ENCODE measurements at regions not wholly inside any gene's neighbourhood (a gene's known extent, or its start where the extent isn't known, plus 50 kb on each side); places are given as distances from the start of the nearest gene placed in this dataset.

DNA sequence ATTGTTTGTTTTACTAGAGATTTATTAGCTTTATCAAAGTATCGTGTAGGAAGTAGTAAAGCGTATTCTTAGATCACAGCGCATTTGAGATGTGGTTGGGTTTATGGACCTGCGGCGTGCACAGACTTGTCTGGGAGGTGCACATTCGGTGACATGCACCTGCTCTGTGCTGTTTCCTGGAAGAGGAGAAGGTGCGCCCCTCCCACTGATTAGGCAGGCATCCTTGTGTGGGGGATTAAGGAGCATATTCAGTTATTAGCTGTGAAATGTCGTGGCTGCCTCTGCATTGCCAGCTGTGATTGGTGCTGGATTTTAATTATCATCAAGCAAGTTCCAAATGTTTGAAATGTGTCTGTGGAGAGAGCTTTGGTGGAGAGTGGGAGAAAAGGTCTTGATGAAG is 903.8 kb upstream of the RBFOX1 start:
- Histone ChIP-seq H3K4me1 (ENCODE audit: control insufficient read depth, insufficient read depth, low read length) (peaks cover 4% of the 10 kb centered on the region), H3K27me3 (ENCODE audit: control insufficient read depth, insufficient read depth, low read length) (no peaks in the 10 kb centered on the region), H3K27ac (ENCODE audit: low read depth, low read length) (no peak overlapping the region), H3K9me3 (ENCODE audit: control insufficient read depth, insufficient read depth, low read length) (no peaks in the 10 kb centered on the region), H3K4me3 (ENCODE audit: low read depth, low read length) (no peak overlapping the region), H3K36me3 (ENCODE audit: control insufficient read depth, insufficient read depth, low read length) (no peaks in the 10 kb centered on the region)
- WGBS (ENCODE audit: insufficient coverage): 71% methylated on average over 8 of the region's 8 CpGs
- peak in 1 of 6 donors; percentile 77 for DNase-seq (ENCODE audit: low read depth in 4 of 6, low spot score in 6 of 6)

DNA sequence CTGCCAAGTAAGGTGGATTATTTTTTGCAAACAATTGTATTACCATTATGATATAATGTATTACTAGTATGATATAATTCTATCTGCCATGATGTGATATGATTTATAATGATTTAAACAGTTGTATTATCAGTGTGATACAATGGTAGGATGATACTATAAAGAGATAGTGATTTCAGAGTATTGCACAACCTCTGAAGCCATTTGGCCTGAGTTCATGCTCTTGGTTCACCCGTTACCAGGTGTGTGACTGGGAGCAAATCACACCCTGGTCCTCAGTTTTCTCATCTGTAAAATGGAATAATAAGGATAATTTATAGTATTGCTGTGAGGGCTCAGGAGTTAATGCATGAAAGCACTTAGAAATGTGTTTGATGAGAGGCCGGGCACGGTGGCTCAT is 905.0 kb upstream of the RBFOX1 start:
- peaks cover under 1% of the 10 kb centered on the region for H3K9me3 ChIP-seq (ENCODE audit: control insufficient read depth, insufficient read depth, low read length)
- no peak for DNase-seq (ENCODE audit: low read depth in 4 of 6, low spot score in 6 of 6)
- H3K4me1 ChIP-seq (ENCODE audit: control insufficient read depth, insufficient read depth, low read length): peaks cover 4% of the 10 kb centered on the region
- no peak overlapping the region for H3K4me3 ChIP-seq (ENCODE audit: low read depth, low read length)
- H3K36me3 ChIP-seq (ENCODE audit: control insufficient read depth, insufficient read depth, low read length): no peaks in the 10 kb centered on the region
- no peak overlapping the region for H3K27ac ChIP-seq (ENCODE audit: low read depth, low read length)
- H3K27me3 ChIP-seq (ENCODE audit: control insufficient read depth, insufficient read depth, low read length): no peaks in the 10 kb centered on the region
- 83% methylated on average over 1 of the region's 3 CpGs for WGBS (ENCODE audit: insufficient coverage)

DNA sequence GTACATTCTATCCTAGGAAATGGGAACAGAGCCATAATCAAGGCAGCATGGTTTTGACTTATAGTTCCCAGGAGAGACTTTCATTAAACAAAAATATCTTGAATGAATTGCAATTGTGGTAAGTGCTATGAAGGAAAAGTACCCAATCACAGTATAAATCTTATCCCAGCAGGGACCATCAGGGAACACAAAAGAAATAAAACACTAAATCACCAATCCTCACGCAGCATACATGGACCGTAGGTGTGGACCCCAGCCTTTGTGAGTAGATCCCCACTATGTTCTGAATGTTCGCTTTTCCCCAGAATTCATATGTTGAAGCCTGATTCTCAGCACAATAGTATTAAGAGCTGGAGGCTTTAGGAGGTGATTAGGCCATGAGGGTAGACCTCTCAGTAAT is 925.0 kb upstream of the RBFOX1 start:
- no peaks in the 10 kb centered on the region for H3K9me3 ChIP-seq (ENCODE audit: control insufficient read depth, insufficient read depth, low read length)
- H3K27ac ChIP-seq (ENCODE audit: low read depth, low read length): no peak overlapping the region
- H3K4me3 ChIP-seq (ENCODE audit: low read depth, low read length): no peak overlapping the region
- H3K36me3 ChIP-seq (ENCODE audit: control insufficient read depth, insufficient read depth, low read length): no peaks in the 10 kb centered on the region
- H3K27me3 ChIP-seq (ENCODE audit: control insufficient read depth, insufficient read depth, low read length): no peaks in the 10 kb centered on the region
- WGBS (ENCODE audit: insufficient coverage): no CpG with 5 or more reads among the region's 3 CpGs
- peak in 1 of 6 donors; percentile 60 for DNase-seq (ENCODE audit: low read depth in 4 of 6, low spot score in 6 of 6)
- no peaks in the 10 kb centered on the region for H3K4me1 ChIP-seq (ENCODE audit: control insufficient read depth, insufficient read depth, low read length)

DNA sequence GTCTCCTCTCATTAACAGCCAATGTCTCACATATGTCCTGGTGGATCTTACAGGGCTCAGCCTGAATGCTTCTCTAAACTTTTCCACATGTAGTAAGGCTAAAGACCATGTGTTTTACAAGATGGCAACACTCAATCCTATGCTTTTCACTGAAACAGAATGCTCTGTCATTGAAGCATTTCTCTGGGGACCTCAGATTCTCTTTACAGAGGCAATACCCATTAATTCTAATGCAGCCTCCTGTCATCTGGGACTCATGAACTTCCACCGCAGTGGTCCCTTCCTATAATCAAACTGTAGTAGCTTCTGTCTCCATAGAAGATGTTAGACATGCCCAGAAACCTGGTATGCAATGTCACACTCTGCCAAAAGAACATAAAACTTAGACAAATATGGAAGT is 926.6 kb upstream of the RBFOX1 start:
- no peaks in the 10 kb centered on the region for H3K36me3 ChIP-seq (ENCODE audit: control insufficient read depth, insufficient read depth, low read length)
- no peaks in the 10 kb centered on the region for H3K9me3 ChIP-seq (ENCODE audit: control insufficient read depth, insufficient read depth, low read length)
- 33% methylated on average over 1 of the region's 1 CpG for WGBS (ENCODE audit: insufficient coverage)
- no peaks in the 10 kb centered on the region for H3K4me1 ChIP-seq (ENCODE audit: control insufficient read depth, insufficient read depth, low read length)
- H3K4me3 ChIP-seq (ENCODE audit: low read depth, low read length): no peak overlapping the region
- no peaks in the 10 kb centered on the region for H3K27me3 ChIP-seq (ENCODE audit: control insufficient read depth, insufficient read depth, low read length)
- peak in 1 of 6 donors; percentile 66 for DNase-seq (ENCODE audit: low read depth in 4 of 6, low spot score in 6 of 6)
- H3K27ac ChIP-seq (ENCODE audit: low read depth, low read length): no peak overlapping the region

DNA sequence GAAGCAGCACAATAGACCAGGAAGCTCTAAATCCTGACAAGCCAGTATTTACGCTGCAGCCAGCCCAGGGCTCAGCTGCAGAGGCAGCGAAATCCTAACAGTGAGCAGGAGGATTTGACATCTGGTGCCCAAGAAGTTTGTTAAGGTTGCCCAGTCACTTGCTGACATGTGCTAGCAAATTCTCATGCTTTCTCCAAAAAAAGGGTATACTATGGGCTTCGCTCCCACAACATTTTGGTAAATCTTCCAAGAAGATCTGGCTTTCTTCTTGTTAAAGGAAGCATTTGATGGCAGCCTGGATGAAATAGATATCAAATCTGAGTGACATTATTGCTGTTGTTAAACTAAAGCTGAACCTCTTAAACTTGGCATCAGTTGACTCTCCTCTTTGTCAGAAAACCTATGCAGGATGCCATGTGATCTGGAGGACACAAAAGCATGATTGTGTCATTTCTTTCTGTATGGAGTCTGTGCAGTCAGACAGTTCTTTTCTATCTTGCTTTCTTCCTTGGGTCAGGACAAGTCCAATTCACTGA is 949.7 kb upstream of the RBFOX1 start:
- peak in 5 of 6 donors; percentile 51 to 95 (median 68) for DNase-seq (ENCODE audit: low read depth in 4 of 6, low spot score in 6 of 6)
- no peak overlapping the region for H3K4me3 ChIP-seq (ENCODE audit: low read depth, low read length)

DNA sequence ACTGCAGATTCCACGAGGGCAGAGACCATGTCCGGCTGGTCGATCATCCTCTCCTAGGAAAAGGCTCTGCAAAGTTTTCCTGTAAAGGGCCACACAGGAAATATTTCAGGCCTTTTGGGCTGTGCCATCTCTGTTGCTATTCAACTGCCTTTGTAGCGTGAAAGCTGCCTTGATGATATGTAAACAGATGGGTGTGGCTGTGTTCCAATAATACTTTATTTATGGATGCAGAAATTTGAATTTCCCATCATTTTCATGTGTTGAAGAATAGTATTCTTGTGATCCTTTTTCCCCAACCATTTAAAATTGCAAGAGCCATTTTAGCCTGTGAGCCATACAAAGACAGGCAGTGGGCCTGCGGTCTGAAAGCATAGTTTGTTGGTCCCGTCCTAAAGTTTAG is 950.7 kb upstream of the RBFOX1 start:
- whole genome bisulfite sequencing (ENCODE audit: insufficient coverage): 80% methylated on average over 5 of the region's 6 CpGs
- no peaks in the 10 kb centered on the region for H3K27me3 ChIP-seq (ENCODE audit: control insufficient read depth, insufficient read depth, low read length)
- H3K36me3 ChIP-seq (ENCODE audit: control insufficient read depth, insufficient read depth, low read length): no peaks in the 10 kb centered on the region
- peaks cover 16% of the 10 kb centered on the region for H3K4me1 ChIP-seq (ENCODE audit: control insufficient read depth, insufficient read depth, low read length)
- H3K4me3 ChIP-seq (ENCODE audit: low read depth, low read length): no peak overlapping the region
- H3K27ac ChIP-seq (ENCODE audit: low read depth, low read length): peak overlapping the region; percentile 31
- peak in 1 of 6 donors; percentile 82 for DNase-seq (ENCODE audit: low read depth in 4 of 6, low spot score in 6 of 6)
- no peaks in the 10 kb centered on the region for H3K9me3 ChIP-seq (ENCODE audit: control insufficient read depth, insufficient read depth, low read length)

More for the DNA sequence above, 949.7 kb upstream of the RBFOX1 start:
- peak overlapping the region; percentile 31 for H3K27ac ChIP-seq (ENCODE audit: low read depth, low read length)
- H3K36me3 ChIP-seq (ENCODE audit: control insufficient read depth, insufficient read depth, low read length): no peaks in the 10 kb centered on the region
- H3K9me3 ChIP-seq (ENCODE audit: control insufficient read depth, insufficient read depth, low read length): no peaks in the 10 kb centered on the region
- no peaks in the 10 kb centered on the region for H3K27me3 ChIP-seq (ENCODE audit: control insufficient read depth, insufficient read depth, low read length)
- peaks cover 15% of the 10 kb centered on the region for H3K4me1 ChIP-seq (ENCODE audit: control insufficient read depth, insufficient read depth, low read length)
- WGBS (ENCODE audit: insufficient coverage): 39% methylated on average over 3 of the region's 3 CpGs

DNA sequence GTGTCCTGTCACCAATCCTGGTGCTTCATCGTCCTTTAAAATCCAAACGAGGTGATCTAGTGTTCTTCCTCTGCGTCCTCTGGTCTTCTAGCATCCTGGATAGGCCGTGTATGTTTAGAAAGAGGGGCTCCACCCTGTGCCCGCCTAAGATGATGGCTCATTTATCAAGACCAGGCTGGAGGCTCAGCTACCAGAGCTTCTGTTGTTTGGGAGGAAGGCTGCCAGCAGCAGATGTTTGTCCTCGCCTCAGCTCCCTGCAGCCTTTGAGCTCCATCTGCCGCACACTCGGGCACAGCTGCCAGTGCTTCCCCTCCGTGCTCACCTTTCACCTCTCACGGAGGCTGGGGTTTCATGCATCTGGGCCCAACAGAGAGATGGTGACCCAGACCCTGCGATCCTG is 954.7 kb upstream of the RBFOX1 start:
- DNase-seq (ENCODE audit: low read depth in 4 of 6, low spot score in 6 of 6): peak in 2 of 6 donors; percentile 67 to 73
- H3K27me3 ChIP-seq (ENCODE audit: control insufficient read depth, insufficient read depth, low read length): no peaks in the 10 kb centered on the region
- H3K4me3 ChIP-seq (ENCODE audit: low read depth, low read length): no peak overlapping the region
- WGBS (ENCODE audit: insufficient coverage): 59% methylated on average over 9 of the region's 11 CpGs
- H3K36me3 ChIP-seq (ENCODE audit: control insufficient read depth, insufficient read depth, low read length): no peaks in the 10 kb centered on the region
- no peak overlapping the region for H3K27ac ChIP-seq (ENCODE audit: low read depth, low read length)
- H3K9me3 ChIP-seq (ENCODE audit: control insufficient read depth, insufficient read depth, low read length): peaks cover 1% of the 10 kb centered on the region
- H3K4me1 ChIP-seq (ENCODE audit: control insufficient read depth, insufficient read depth, low read length): peaks cover 17% of the 10 kb centered on the region

DNA sequence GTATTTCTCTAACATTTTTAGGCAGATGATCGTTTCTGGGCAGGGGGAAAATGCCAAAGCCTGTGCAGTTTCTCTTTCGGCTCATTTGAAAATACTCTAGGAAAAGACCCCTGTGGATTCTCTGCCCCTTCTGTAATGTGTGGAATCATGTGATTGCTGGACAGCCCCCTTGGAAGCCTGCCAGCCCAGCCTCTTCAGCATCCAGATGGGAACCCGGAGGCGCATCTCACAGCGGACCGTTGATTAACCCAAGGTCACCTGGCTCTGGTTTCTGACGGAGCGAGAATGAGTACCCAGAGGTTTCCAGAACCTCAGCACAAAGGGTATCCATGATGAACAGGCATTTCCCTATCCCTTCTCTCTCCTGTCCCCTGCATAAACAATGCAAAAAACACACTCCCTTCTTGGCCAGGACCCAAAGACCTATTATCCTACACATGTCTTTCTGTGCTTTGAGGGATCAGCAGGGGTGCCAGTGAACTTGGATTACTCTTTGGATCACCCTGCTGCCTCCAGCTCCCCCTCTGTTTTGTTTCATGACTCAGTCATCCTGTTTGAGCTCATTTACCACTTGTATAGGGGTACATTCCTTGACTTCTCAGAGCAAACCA is 957.1 kb upstream of the RBFOX1 start:
- Histone ChIP-seq H3K4me3 (ENCODE audit: low read depth, low read length) (peak overlapping the region; percentile 19), H3K27me3 (ENCODE audit: control insufficient read depth, insufficient read depth, low read length) (no peaks in the 10 kb centered on the region), H3K9me3 (ENCODE audit: control insufficient read depth, insufficient read depth, low read length) (peaks cover 1% of the 10 kb centered on the region), H3K4me1 (ENCODE audit: control insufficient read depth, insufficient read depth, low read length) (peaks cover 10% of the 10 kb centered on the region), H3K27ac (ENCODE audit: low read depth, low read length) (peak overlapping the region; percentile 52), H3K36me3 (ENCODE audit: control insufficient read depth, insufficient read depth, low read length) (no peaks in the 10 kb centered on the region)
- 4% methylated on average over 8 of the region's 8 CpGs for WGBS (ENCODE audit: insufficient coverage)
- peak in 3 of 6 donors; percentile 53 to 90 (median 88) for DNase-seq (ENCODE audit: low read depth in 4 of 6, low spot score in 6 of 6)

DNA sequence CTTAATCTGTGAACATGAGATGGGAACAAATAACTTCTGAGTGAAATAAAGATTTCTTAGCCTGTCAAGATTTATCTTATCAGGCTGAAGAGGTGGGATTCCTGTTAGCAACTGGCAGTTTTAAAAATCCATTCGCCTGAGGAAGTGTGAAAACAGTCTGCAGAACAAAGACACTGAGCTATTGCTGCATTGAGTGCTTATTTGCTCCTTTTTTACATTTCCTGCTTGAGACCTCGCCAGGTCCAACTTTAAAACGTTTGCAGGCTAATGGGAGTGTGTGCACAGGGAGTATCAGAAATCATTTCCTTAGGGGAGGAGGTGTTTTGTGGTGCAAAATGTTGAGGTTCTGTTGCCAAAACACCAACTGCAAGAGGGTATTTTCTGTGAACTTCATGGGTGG is 957.8 kb upstream of the RBFOX1 start:
- 10% methylated on average over 3 of the region's 3 CpGs for WGBS (ENCODE audit: insufficient coverage)

DNA sequence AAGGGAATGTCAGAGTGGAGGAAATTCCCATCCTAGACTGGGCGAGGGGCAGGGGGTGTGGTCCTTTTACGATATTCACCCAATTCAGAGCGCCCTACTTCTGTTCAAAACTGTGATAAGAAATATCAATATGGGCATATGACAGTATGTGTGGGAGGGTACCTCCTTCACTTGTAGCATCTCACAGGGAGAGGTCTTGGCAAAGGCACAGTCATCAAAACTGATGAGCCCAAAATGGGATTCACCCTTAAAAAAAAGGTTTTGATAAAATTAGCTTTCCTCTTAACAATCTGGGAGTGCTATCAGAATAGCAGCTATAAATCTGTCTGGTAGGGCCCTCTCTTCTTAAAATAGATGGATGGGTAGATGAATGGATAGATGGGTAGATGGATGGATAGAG is 967.8 kb upstream of the RBFOX1 start:
- Histone ChIP-seq H3K27ac (ENCODE audit: low read depth, low read length) (no peak overlapping the region), H3K27me3 (ENCODE audit: control insufficient read depth, insufficient read depth, low read length) (no peaks in the 10 kb centered on the region), H3K4me3 (ENCODE audit: low read depth, low read length) (no peak overlapping the region), H3K36me3 (ENCODE audit: control insufficient read depth, insufficient read depth, low read length) (no peaks in the 10 kb centered on the region), H3K4me1 (ENCODE audit: control insufficient read depth, insufficient read depth, low read length) (no peaks in the 10 kb centered on the region), H3K9me3 (ENCODE audit: control insufficient read depth, insufficient read depth, low read length) (no peaks in the 10 kb centered on the region)
- DNase-seq (ENCODE audit: low read depth in 4 of 6, low spot score in 6 of 6): no peak
- WGBS (ENCODE audit: insufficient coverage): 100% methylated on average over 1 of the region's 3 CpGs

More for the DNA sequence above, 957.8 kb upstream of the RBFOX1 start:
- Histone ChIP-seq H3K4me1 (ENCODE audit: control insufficient read depth, insufficient read depth, low read length) (peaks cover 10% of the 10 kb centered on the region), H3K9me3 (ENCODE audit: control insufficient read depth, insufficient read depth, low read length) (peaks cover 1% of the 10 kb centered on the region), H3K4me3 (ENCODE audit: low read depth, low read length) (peak overlapping the region; percentile 1), H3K27ac (ENCODE audit: low read depth, low read length) (peak overlapping the region; percentile 52), H3K36me3 (ENCODE audit: control insufficient read depth, insufficient read depth, low read length) (no peaks in the 10 kb centered on the region), H3K27me3 (ENCODE audit: control insufficient read depth, insufficient read depth, low read length) (no peaks in the 10 kb centered on the region)
- peak in 2 of 6 donors; percentile 69 to 82 for DNase-seq (ENCODE audit: low read depth in 4 of 6, low spot score in 6 of 6)
